Transverse colon (tissue), 4 donors: ENCODE measurements at regions not wholly inside any gene's neighbourhood (a gene's known extent, or its start where the extent isn't known, plus 50 kb on each side); places are given as distances from the start of the nearest gene placed in this dataset.

Experiments
- DNase-seq: peaks from one replicate; pipeline ENCODE4 v3.0.0-alpha.2; 2019
- H3K27ac ChIP-seq, 4 donors: fragments of 200-600 bp; sonication (generic); 2 replicates each; pipeline ENCODE4 v1.5.1; 2016 to 2018; ENCODE audit warnings: inconsistent platforms in 4 of 4
- H3K27me3 ChIP-seq: fragments of 200-600 bp; sonication (generic); 2 replicates; pipeline ENCODE4 v1.5.1; 2017; ENCODE audit warnings: inconsistent platforms
- H3K36me3 ChIP-seq, 4 donors: fragments of 200-600 bp; sonication (generic); 2 replicates each; pipeline ENCODE4 v1.5.1; 2017 to 2019; ENCODE audit warnings: inconsistent platforms in 4 of 4
- H3K4me1 ChIP-seq, 4 donors: fragments of 200-600 bp; sonication (generic); 2 replicates each; pipeline ENCODE4 v1.5.1; 2017 to 2020; ENCODE audit warnings: inconsistent platforms in 4 of 4
- H3K4me3 ChIP-seq, 4 donors: fragments of 200-600 bp; sonication (generic); 1 replicate in 1 of 4; 2 replicates in 3 of 4; pipeline versions ENCODE4 v1.5.1 to v1.6.1; 2017 to 2019; ENCODE audit warnings: inconsistent platforms in 4 of 4
- H3K9me3 ChIP-seq, 2 donors: fragments of 200-600 bp; sonication (generic); 2 replicates each; pipeline ENCODE4 v1.5.1; 2017 to 2019; ENCODE audit warnings: inconsistent platforms in 2 of 2
- EP300 ChIP-seq: sonication (generic); formaldehyde crosslinking; IDR thresholded peaks from one replicate; pipeline ENCODE4 v1.6.1; 2017; ENCODE audit warnings: antibody characterized with exemption, low read depth
- POLR2A ChIP-seq: fragments of 450-650 bp; IDR thresholded peaks from one replicate; pipeline ENCODE4 v1.6.1; 2016; ENCODE audit warnings: antibody characterized with exemption, mild to moderate bottlenecking, moderate library complexity
- POLR2AphosphoS5 ChIP-seq, 3 donors: sonication (generic); formaldehyde crosslinking; IDR thresholded peaks; one replicate each; pipeline ENCODE4 v1.6.1; 2016; ENCODE audit warnings: antibody characterized with exemption in 3 of 3
- WGBS, 2 donors: methylation state at CpG; one replicate each; pipeline ENCODE4 v1.1.5; 2018; ENCODE audit warnings: low coverage in 1 of 2; 5-methylcytosine and 5-hydroxymethylcytosine counted together
- in situ Hi-C, 4 donors: fragments of 200-750 bp; cut with MboI; loops; one replicate each; pipeline versions ENCODE4 v1.15.0 to v1.15.1; 2017; ENCODE audit warnings: low sequenced_read_pairs in 3 of 4, low pct_ligation_motif_present in 1 of 4, low pct_unique_long_range_greater_than_20kb in 1 of 4
- intact Hi-C: fragments of 100-400 bp; cut with DNase I; formaldehyde crosslinking; loops from one replicate; pipeline ENCODE4 v1.15.1; 2023; ENCODE audit warnings: low total_unique reads
- TF ChIP-seq, protein P1 (sequence below), 5 experiments: fragments of 200-600 bp in 3 of 5; fragments of 450-650 bp in 2 of 5; sonication (generic) in 3 of 5; IDR thresholded peaks; 1 replicate in 2 of 5; 2 replicates in 3 of 5; pipeline ENCODE4 v1.5.1; 2016 to 2017; ENCODE audit warnings: antibody characterized with exemption in 5 of 5, inconsistent platforms in 3 of 5, mild to moderate bottlenecking in 2 of 5, moderate library complexity in 1 of 5

DNA sequence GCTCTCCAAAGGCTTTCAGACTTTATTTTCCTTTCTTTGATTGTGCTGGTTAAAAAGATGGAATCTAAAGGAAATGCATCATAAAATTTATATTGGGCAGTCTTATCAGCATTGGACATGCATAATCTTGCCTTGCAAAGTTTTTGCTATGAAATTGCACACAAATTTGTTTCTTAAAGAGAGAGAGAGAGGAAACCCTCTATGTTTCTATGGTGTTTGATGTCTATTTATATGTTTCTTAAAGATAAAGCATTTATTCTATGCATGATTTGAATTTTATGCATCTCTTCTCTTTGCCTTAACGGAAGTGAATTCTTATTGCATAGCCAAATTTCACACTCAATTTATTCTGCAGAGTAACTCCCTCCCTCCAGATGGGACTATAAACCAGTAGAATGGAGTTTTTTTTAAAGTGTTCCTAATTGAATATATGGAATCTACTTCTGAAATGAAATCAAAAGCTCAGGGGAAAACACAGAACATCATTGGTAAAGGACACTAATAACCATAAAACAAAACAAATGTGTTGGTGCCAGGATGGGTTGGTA, 83.5 kb upstream of the PPARGC1A start:
- no peaks in the 10 kb centered on the region for H3K27me3 ChIP-seq

DNA sequence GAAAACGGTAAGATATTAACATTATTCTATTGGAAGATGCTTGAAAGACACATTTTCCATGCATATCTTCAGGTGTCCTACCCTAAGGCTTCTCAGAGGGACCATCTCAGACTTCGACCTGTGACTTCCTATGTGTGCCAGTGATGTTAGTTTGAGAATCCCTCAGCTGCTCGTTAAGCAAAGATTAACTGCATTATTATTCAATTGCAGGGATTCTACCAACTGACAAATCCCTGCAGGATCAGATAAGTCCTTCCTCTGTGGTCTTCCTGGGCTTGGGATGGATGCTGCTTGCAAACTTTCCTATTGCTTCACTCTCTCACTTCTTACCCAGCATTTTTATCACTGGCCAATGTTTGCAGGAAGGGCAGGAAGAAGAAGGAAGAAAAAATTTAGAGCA, 83.0 kb upstream of the PPARGC1A start:
- in situ Hi-C loops, result no loop called here
- DNase-seq, result no peak
- TF ChIP-seq POLR2A, result no peak
- no peak for TF ChIP-seq EP300
- TF ChIP-seq, protein P1, sequence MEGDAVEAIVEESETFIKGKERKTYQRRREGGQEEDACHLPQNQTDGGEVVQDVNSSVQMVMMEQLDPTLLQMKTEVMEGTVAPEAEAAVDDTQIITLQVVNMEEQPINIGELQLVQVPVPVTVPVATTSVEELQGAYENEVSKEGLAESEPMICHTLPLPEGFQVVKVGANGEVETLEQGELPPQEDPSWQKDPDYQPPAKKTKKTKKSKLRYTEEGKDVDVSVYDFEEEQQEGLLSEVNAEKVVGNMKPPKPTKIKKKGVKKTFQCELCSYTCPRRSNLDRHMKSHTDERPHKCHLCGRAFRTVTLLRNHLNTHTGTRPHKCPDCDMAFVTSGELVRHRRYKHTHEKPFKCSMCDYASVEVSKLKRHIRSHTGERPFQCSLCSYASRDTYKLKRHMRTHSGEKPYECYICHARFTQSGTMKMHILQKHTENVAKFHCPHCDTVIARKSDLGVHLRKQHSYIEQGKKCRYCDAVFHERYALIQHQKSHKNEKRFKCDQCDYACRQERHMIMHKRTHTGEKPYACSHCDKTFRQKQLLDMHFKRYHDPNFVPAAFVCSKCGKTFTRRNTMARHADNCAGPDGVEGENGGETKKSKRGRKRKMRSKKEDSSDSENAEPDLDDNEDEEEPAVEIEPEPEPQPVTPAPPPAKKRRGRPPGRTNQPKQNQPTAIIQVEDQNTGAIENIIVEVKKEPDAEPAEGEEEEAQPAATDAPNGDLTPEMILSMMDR (IDR thresholded peaks at IDR 0.05), result no peak
- no peak for TF ChIP-seq POLR2AphosphoS5 (IDR thresholded peaks at IDR 0.05)
- H3K9me3 ChIP-seq, result no peaks in the 10 kb centered on the region
- WGBS, 2 donors, result 59 to 68% methylated on average over 3 of the region's 3 CpGs
- H3K4me1 ChIP-seq, result peaks cover 0 to 13% (median 2%) of the 10 kb centered on the region in 4 donors
- no peaks in the 10 kb centered on the region for H3K36me3 ChIP-seq
- no peak overlapping the region for H3K27ac ChIP-seq
- intact Hi-C loops, result no loop called here
- no peaks in the 10 kb centered on the region for H3K27me3 ChIP-seq
- H3K4me3 ChIP-seq, result no peak overlapping the region

More for the DNA sequence above, 83.5 kb upstream of the PPARGC1A start:
- Histone ChIP-seq H3K4me1 (peaks cover 0 to 13% (median 2%) of the 10 kb centered on the region in 4 donors), H3K36me3 (no peaks in the 10 kb centered on the region), H3K4me3 (no peak overlapping the region), H3K9me3 (no peaks in the 10 kb centered on the region), H3K27ac (no peak overlapping the region)
- 50 to 64% methylated on average over 1 of the region's 1 CpG for WGBS, 2 donors
- intact Hi-C loops, result no loop called here
- in situ Hi-C loops, result no loop called here
- no peak for TF ChIP-seq POLR2A
- TF ChIP-seq, protein P1 (IDR thresholded peaks at IDR 0.05), result no peak
- TF ChIP-seq POLR2AphosphoS5 (IDR thresholded peaks at IDR 0.05), result no peak
- no peak for DNase-seq

DNA sequence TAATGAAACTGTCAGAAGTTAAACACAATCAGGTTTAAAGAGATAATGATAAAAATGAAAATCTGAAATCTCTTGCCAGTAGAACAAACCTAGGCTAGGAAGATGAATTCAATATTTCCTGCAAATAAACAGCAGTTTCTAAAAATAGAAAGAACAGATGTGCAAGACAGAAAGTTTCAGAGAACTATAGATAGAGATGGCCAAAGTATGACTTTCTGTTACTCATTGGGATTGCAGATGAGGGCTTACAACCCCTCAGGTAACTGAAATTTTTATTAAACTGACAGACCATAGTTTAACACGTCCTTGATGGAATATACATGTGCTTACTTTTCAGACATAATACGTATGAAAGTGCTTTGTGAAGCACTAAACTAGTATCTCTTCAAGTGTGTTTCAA, 82.3 kb upstream of the PPARGC1A start:
- no peaks in the 10 kb centered on the region for H3K36me3 ChIP-seq
- H3K4me1 ChIP-seq, result peaks cover 0 to 13% (median 2%) of the 10 kb centered on the region in 4 donors
- in situ Hi-C loops, result no loop called here
- no peaks in the 10 kb centered on the region for H3K9me3 ChIP-seq
- DNase-seq, result no peak
- no peak overlapping the region for H3K27ac ChIP-seq
- WGBS, 2 donors, result 73 to 76% methylated on average over 2 of the region's 2 CpGs
- H3K4me3 ChIP-seq, result no peak overlapping the region
- no peak for TF ChIP-seq EP300
- TF ChIP-seq, protein P1 (IDR thresholded peaks at IDR 0.05), result no peak
- no peak for TF ChIP-seq POLR2A
- TF ChIP-seq POLR2AphosphoS5 (IDR thresholded peaks at IDR 0.05), result no peak
- intact Hi-C loops, result no loop called here
- no peaks in the 10 kb centered on the region for H3K27me3 ChIP-seq

DNA sequence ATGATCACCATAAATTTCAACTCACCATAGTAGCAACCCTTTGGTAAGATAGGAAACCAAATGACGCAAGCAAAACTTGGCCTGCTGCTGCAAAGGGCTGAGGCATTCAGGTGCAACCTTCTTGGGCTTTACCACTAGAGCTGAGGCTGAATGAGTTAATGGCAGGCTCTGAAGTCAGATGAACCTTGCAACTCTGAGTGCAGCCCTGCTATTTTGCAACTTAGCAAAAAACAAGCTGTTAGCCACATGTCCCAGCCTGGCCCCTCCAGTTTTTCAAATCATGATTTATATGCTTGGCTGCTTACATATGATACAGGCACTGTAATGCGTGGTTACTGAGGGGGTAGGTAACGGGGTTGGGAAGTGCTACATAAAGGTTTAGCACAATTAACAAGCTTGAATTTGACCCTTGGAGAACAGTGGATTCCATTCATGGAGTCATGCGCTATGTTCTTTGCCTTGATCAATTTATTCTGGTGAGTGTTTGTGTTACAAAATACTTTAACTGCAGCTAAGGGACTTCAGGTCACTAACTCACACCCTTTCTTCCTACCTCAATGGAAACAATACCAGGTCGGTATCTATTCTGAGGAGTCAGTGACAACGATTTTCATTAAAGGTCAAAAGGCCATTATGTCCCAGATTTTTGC, 80.5 kb upstream of the PPARGC1A start:
- intact Hi-C loops (no loop called here), in situ Hi-C loops (no loop called here)
- Histone ChIP-seq H3K9me3 (no peaks in the 10 kb centered on the region), H3K27ac (no peak overlapping the region), H3K4me3 (no peak overlapping the region), H3K27me3 (no peaks in the 10 kb centered on the region), H3K4me1 (peaks cover 0 to 8% (median 2%) of the 10 kb centered on the region in 4 donors), H3K36me3 (no peaks in the 10 kb centered on the region)
- TF ChIP-seq EP300 (no peak), POLR2A (no peak), POLR2AphosphoS5 (IDR thresholded peaks at IDR 0.05) (no peak)
- TF ChIP-seq, protein P1 (IDR thresholded peaks at IDR 0.05), result no peak
- WGBS, 2 donors, result 79 to 80% methylated on average over 6 of the region's 6 CpGs
- no peak for DNase-seq
